Loucy (cell line): ENCODE measurements at regions not wholly inside any gene's neighbourhood (a gene's known extent, or its start where the extent isn't known, plus 50 kb on each side); places are given as distances from the start of the nearest gene placed in this dataset.

Source experiments
- CTCF ChIP-seq: fragments of 200-600 bp; sonication (generic); conservative IDR thresholded peaks from 2 replicates; pipeline ENCODE4 v1.5.1; 2014; ENCODE audit warnings: mild to moderate bottlenecking, antibody characterized with exemption, low read length
- EZH2phosphoT487 ChIP-seq: fragments of 200-600 bp; IDR thresholded peaks from 2 replicates; pipeline ENCODE4 v1.6.1; 2018; ENCODE audit warnings: antibody characterized with exemption, mild to moderate bottlenecking, moderate library complexity, borderline replicate concordance

GRCh38 chr12:92554158-92555073 is 148.4 kb upstream of the PLEKHG7 start:
- TF ChIP-seq CTCF (no peak), EZH2phosphoT487 (no peak)
